HepG2 (cell line): ENCODE measurements at regions not wholly inside any gene's neighbourhood (a gene's known extent, or its start where the extent isn't known, plus 50 kb on each side); places are given as distances from the start of the nearest gene placed in this dataset.

Experiments used
- ATAC-seq: fragments of 200-7000 bp; cut with Tn5 transposase; 3 replicates; pipeline ENCODE4 v1.9.1; 2020; ENCODE audit warnings: mild to moderate bottlenecking, moderate library complexity
- BruUV-seq: library from RNA; stranded (reverse); fragments of 400-500 nt; replicated peaks from 2 replicates; lab custom pipeline; 2021; lab: Mats Ljungman, UMichigan
- CTCF ChIA-PET: fragments of 300-600 bp; formaldehyde crosslinking; extraction: SDS; loops from one replicate; lab custom pipeline; 2021; ENCODE audit warnings: low total read pairs, inconsistent platforms, low intra/inter-chr PET ratio; lab: Yijun Ruan, JAX
- POLR2A ChIA-PET: fragments of 350-600 bp; sonication (Branson Sonifier 250); formaldehyde crosslinking; loops from one replicate; lab custom pipeline; 2020; ENCODE audit warnings: antibody characterized with exemption, inconsistent platforms; lab: Yijun Ruan, JAX
- DNase-seq: peaks from one replicate; pipeline ENCODE4 v3.0.0-alpha.2; 2015; ENCODE audit warnings: low spot score
- FAIRE-seq: peaks from 3 replicates; lab custom pipeline; 2011; peaks lifted over from hg19 to GRCh38; lab: Jason Lieb, UNC
- H2AFZ ChIP-seq: one replicate; pipeline ENCODE4 v1.6.1; 2011; ENCODE audit warnings: low read length, inconsistent platforms
- H3K27ac ChIP-seq: fragments of 300-600 bp; 3 replicates; pipeline ENCODE4 v1.8.0; 2011; ENCODE audit warnings: mixed run types, mild to moderate bottlenecking, mixed read lengths, low read length, inconsistent platforms; ENCODE audit not compliant: insufficient read depth; ENCODE audit errors: extremely low read length
- H3K27me3 ChIP-seq, 2 experiments: fragments of 200-600 bp in 1 of 2; 2 replicates in 1 of 2; 3 replicates in 1 of 2; pipeline versions ENCODE4 v1.6.0 to v1.8.0; 2011; ENCODE audit warnings: low read length in 2 of 2, mild to moderate bottlenecking in 2 of 2, moderate library complexity in 2 of 2, inconsistent platforms in 1 of 2; ENCODE audit not compliant: insufficient read depth in 2 of 2, control insufficient read depth in 1 of 2
- H3K36me3 ChIP-seq, 2 experiments: fragments of 200-600 bp in 1 of 2; replicated peaks in 1 of 2; 2 replicates in 1 of 2; 3 replicates in 1 of 2; pipeline versions ENCODE4 v1.5.1 to v1.8.0; 2011; ENCODE audit warnings: low read length in 2 of 2, inconsistent platforms in 1 of 2; ENCODE audit not compliant: insufficient read depth in 2 of 2, control insufficient read depth in 1 of 2
- H3K4me1 ChIP-seq: 2 replicates; pipeline ENCODE4 v1.5.1; 2012; ENCODE audit warnings: low read length, inconsistent platforms; ENCODE audit not compliant: insufficient read depth
- H3K4me2 ChIP-seq: 2 replicates; pipeline ENCODE4 v1.6.0; 2011; ENCODE audit warnings: low read depth, low read length, inconsistent platforms
- H3K4me3 ChIP-seq, 3 experiments: fragments of 200-600 bp in 1 of 3; sonication (generic), shearing (Covaris generic) in 1 of 3; replicated peaks in 1 of 3; 2 replicates each; pipeline ENCODE4 v1.5.1; 2011 to 2016; ENCODE audit warnings: low read length in 3 of 3, inconsistent platforms in 2 of 3, low read depth in 2 of 3, mild to moderate bottlenecking in 2 of 3, control low read depth in 1 of 3, mixed read lengths in 1 of 3; ENCODE audit not compliant: insufficient read depth in 1 of 3
- H3K79me2 ChIP-seq: one replicate; pipeline ENCODE4 v1.6.1; 2011; ENCODE audit warnings: low read length, inconsistent platforms; ENCODE audit not compliant: insufficient read depth
- H3K9ac ChIP-seq: 2 replicates; pipeline ENCODE4 v1.6.0; 2011; ENCODE audit warnings: mild to moderate bottlenecking, low read depth, low read length, inconsistent platforms; ENCODE audit not compliant: insufficient read depth
- H3K9me3 ChIP-seq: 2 replicates; pipeline ENCODE4 v1.5.1; 2012; ENCODE audit warnings: mild to moderate bottlenecking, low read length
- H4K20me1 ChIP-seq: 2 replicates; pipeline ENCODE4 v1.6.0; 2011; ENCODE audit warnings: inconsistent platforms, mild to moderate bottlenecking, low read length, moderate library complexity; ENCODE audit not compliant: insufficient read depth
- ARID2 ChIP-seq: sonication (generic); formaldehyde crosslinking; IDR thresholded peaks from 2 replicates; pipeline ENCODE4 v1.8.1; 2022; ENCODE audit warnings: mild to moderate bottlenecking, missing genetic modification reagents, borderline replicate concordance
- ATM ChIP-seq: fragments of 450-650 bp; IDR thresholded peaks from 2 replicates; pipeline ENCODE4 v1.7.1; 2017; ENCODE audit warnings: mild to moderate bottlenecking, borderline replicate concordance
- CAMTA2 ChIP-seq: sonication (generic); formaldehyde crosslinking; IDR thresholded peaks from 2 replicates; pipeline ENCODE4 v1.4.0; 2020; ENCODE audit warnings: mild to moderate bottlenecking, missing genetic modification reagents, borderline replicate concordance
- IRF9 ChIP-seq: sonication (generic); formaldehyde crosslinking; IDR thresholded peaks from 2 replicates; pipeline ENCODE4 v1.8.0; 2022; ENCODE audit warnings: missing genetic modification reagents, mild to moderate bottlenecking, borderline replicate concordance
- KAT2B ChIP-seq: fragments of 150-350 bp; IDR thresholded peaks from 2 replicates; pipeline ENCODE4 v1.6.1; 2014; ENCODE audit warnings: low read depth, low read length, borderline replicate concordance
- MED13 ChIP-seq: sonication (generic); formaldehyde crosslinking; IDR thresholded peaks from 2 replicates; pipeline ENCODE4 v1.5.0; 2020; ENCODE audit warnings: missing genetic modification reagents
- NFRKB ChIP-seq: fragments of 450-650 bp; IDR thresholded peaks from 2 replicates; pipeline ENCODE4 v1.6.1; 2017
- SIN3B ChIP-seq: fragments of 150-350 bp; IDR thresholded peaks from 2 replicates; pipeline ENCODE4 v1.6.1; 2014; ENCODE audit warnings: low read length
- SYNCRIP ChIP-seq: fragments of 200-400 bp; formaldehyde crosslinking; IDR thresholded peaks from 2 replicates; pipeline ENCODE4 v1.6.1; 2018; ENCODE audit warnings: mild to moderate bottlenecking, low read depth, low read length; ENCODE audit not compliant: insufficient read depth
- TBX3 ChIP-seq: fragments of 450-650 bp; IDR thresholded peaks from 2 replicates; pipeline ENCODE4 v1.6.1; 2017; ENCODE audit warnings: antibody characterized with exemption, mild to moderate bottlenecking, inconsistent platforms, borderline replicate concordance
- ZNF430 ChIP-seq: sonication (generic); formaldehyde crosslinking; IDR thresholded peaks from 2 replicates; pipeline ENCODE4 v1.9.0; 2021; ENCODE audit warnings: mild to moderate bottlenecking, missing genetic modification reagents
- ZNF451 ChIP-seq: sonication (generic); formaldehyde crosslinking; IDR thresholded peaks from 2 replicates; pipeline ENCODE4 v1.5.0; 2020; ENCODE audit warnings: mild to moderate bottlenecking, missing genetic modification reagents
- ZNF724P ChIP-seq: sonication (generic); formaldehyde crosslinking; IDR thresholded peaks from 2 replicates; pipeline ENCODE4 v1.8.0; 2022; ENCODE audit warnings: missing genetic modification reagents, borderline replicate concordance
- ZNF761 ChIP-seq: sonication (generic); formaldehyde crosslinking; conservative IDR thresholded peaks from 2 replicates; pipeline ENCODE4 v1.4.0; 2020; ENCODE audit warnings: mild to moderate bottlenecking, missing genetic modification reagents
- ZNF850 ChIP-seq: sonication (generic); formaldehyde crosslinking; conservative IDR thresholded peaks from 2 replicates; pipeline ENCODE4 v1.9.0; 2021; ENCODE audit warnings: mild to moderate bottlenecking, missing genetic modification reagents
- WGBS: methylation state at CpG from one replicate; pipeline ENCODE4 v1.1.6; 2017; ENCODE audit warnings: low lambda C conversion rate; 5-methylcytosine and 5-hydroxymethylcytosine counted together
- in situ Hi-C: cut with HindIII; loops from 2 replicates; pipeline ENCODE4 v1.10.0; 2017; ENCODE audit warnings: low pct_unique_long_range_greater_than_20kb; ENCODE audit not compliant: extremely low pct_ligation_motif_present
- intact Hi-C: fragments of 100-400 bp; cut with micrococcal nuclease; formaldehyde crosslinking; loops from one replicate; pipeline ENCODE4 v1.10.0; 2022; ENCODE audit not compliant: unreplicated experiment

- TF ChIP-seq TBX3 (no peak), SIN3B (no peak), ATM (no peak), ZNF761 (CRISPR knock-in tag) (no peak)
- TF ChIP-seq, all 625 proteins: peak for 0
- H3K4me2 ChIP-seq = no peak overlapping the region
- intact Hi-C loops (no loop called here), in situ Hi-C loops (no loop called here)
- no peak overlapping the region for H3K4me3 ChIP-seq
- H3K4me1 ChIP-seq = no peaks in the 10 kb centered on the region
- no peaks in the 10 kb centered on the region for H3K79me2 ChIP-seq
- H3K27ac ChIP-seq = no peak overlapping the region
- WGBS = 2% methylated on average over 4 of the region's 4 CpGs
- no peak overlapping the region for H2AFZ ChIP-seq
- no peaks in the 10 kb centered on the region for H4K20me1 ChIP-seq
- no peaks in the 10 kb centered on the region for H3K36me3 ChIP-seq
- BruUV-seq = no TSS peak
- DNase-seq = no peak
- no peak for FAIRE-seq
- peaks cover 93% of the 10 kb centered on the region for H3K9me3 ChIP-seq
- ChIA-PET POLR2A (no interaction called here), CTCF (no interaction called here)
- H3K27me3 ChIP-seq = no peaks in the 10 kb centered on the region
- no peak for ATAC-seq
- H3K9ac ChIP-seq = no peak overlapping the region
Observed at GRCh38 chr2:123870881-123871276, 154.2 kb upstream of the CNTNAP5 start.

GRCh38 chr2:123890148-123890547 is 134.9 kb upstream of the CNTNAP5 start:
- intact Hi-C loops = no loop called here
- CTCF ChIA-PET = no interaction called here
- ATAC-seq (no peak), DNase-seq (no peak), FAIRE-seq (no peak)
- POLR2A ChIA-PET = no interaction called here
- H3K9ac ChIP-seq = no peak overlapping the region
- H2AFZ ChIP-seq = no peak overlapping the region
- peaks cover 98% of the 10 kb centered on the region for H3K9me3 ChIP-seq
- H3K4me2 ChIP-seq = no peak overlapping the region
- no TSS peak for BruUV-seq
- H3K27me3 ChIP-seq = no peaks in the 10 kb centered on the region
- H4K20me1 ChIP-seq = no peaks in the 10 kb centered on the region
- H3K4me1 ChIP-seq = no peaks in the 10 kb centered on the region
- H3K79me2 ChIP-seq = no peaks in the 10 kb centered on the region
- H3K4me3 ChIP-seq = no peak overlapping the region
- H3K36me3 ChIP-seq = no peaks in the 10 kb centered on the region
- 7% methylated on average over 3 of the region's 3 CpGs for WGBS
- no peak overlapping the region for H3K27ac ChIP-seq
- in situ Hi-C loops = no loop called here
- TF ChIP-seq ARID2 (CRISPR knock-in tag) = no peak
- no peak for TF ChIP-seq KAT2B
- TF ChIP-seq MED13 (CRISPR knock-in tag) = no peak
- no peak for TF ChIP-seq NFRKB
- no peak for TF ChIP-seq SYNCRIP
- TF ChIP-seq ZNF430 (CRISPR knock-in tag) = no peak
- no peak for TF ChIP-seq IRF9 (CRISPR knock-in tag)
- TF ChIP-seq CAMTA2 = no peak
- TF ChIP-seq ZNF451 = no peak
- TF ChIP-seq ZNF724P (CRISPR knock-in tag) = no peak
- TF ChIP-seq ZNF850 (CRISPR knock-in tag) = no peak
